ENCODE measurements at regions not wholly inside any gene's neighbourhood (a gene's known extent, or its start where the extent isn't known, plus 50 kb on each side); places are given as distances from the start of the nearest gene placed in this dataset.

DNA sequence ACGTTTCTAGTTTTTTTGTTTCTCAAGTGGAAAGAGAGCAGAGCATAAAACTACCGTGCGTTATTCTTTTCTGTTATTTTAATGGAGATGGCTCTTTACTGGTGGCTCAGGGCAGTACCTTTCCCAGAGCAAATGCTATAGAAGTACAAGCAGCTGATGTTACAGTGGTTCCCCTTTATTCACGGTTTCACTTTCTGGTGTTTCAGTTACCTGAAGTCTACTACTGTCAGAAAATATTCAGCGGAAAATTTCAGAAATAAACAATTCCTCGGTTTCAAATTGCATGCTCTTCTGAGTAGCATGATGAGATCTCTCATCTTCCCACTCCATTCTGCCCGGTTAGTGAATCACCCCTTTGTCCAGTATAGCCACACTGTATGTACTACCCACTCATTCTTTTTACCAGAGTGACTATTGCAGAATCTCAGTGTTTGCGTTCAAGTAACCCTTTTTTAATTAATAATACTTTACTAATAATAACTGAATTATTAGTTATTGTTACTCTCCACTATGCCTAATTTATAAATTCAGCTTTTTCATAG, 597.5 kb upstream of the ROBO2 start:
- H3K36me3 ChIP-seq (ENCODE audit: control insufficient read depth, insufficient read depth, low read length): no peaks in the 10 kb centered on the region
- TF ChIP-seq, protein P1, sequence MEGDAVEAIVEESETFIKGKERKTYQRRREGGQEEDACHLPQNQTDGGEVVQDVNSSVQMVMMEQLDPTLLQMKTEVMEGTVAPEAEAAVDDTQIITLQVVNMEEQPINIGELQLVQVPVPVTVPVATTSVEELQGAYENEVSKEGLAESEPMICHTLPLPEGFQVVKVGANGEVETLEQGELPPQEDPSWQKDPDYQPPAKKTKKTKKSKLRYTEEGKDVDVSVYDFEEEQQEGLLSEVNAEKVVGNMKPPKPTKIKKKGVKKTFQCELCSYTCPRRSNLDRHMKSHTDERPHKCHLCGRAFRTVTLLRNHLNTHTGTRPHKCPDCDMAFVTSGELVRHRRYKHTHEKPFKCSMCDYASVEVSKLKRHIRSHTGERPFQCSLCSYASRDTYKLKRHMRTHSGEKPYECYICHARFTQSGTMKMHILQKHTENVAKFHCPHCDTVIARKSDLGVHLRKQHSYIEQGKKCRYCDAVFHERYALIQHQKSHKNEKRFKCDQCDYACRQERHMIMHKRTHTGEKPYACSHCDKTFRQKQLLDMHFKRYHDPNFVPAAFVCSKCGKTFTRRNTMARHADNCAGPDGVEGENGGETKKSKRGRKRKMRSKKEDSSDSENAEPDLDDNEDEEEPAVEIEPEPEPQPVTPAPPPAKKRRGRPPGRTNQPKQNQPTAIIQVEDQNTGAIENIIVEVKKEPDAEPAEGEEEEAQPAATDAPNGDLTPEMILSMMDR (IDR thresholded peaks at IDR 0.05; ENCODE audit: insufficient read depth, low read length, poor library complexity, severe bottlenecking): no peak
- H3K4me3 ChIP-seq (replicated peaks; ENCODE audit: low read depth, low read length): no peak overlapping the region
- no peak for DNase-seq (ENCODE audit: extremely low read depth, insufficient read length)
- no peaks in the 10 kb centered on the region for H3K27me3 ChIP-seq (replicated peaks; ENCODE audit: control insufficient read depth, insufficient read depth, low read length)

DNA sequence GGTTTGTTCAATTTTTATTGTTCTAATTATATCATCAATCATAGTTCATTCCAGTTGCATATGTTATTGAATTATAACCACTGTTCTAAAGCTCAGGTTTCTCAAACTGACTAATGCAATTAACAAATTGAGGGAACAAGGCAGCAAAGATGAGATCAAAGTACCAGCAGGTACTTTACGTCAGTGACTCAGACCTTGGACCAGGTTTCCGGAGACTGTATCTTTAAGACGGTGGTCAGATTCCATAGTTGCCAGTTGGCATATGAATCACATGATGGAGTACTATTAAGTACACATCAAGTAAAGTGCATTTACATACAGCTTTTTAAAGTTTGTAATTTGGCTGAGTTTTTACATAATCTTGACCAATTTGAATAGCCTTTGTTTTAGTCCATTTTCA, 583.6 kb upstream of the ROBO2 start:
- H3K36me3 ChIP-seq (ENCODE audit: control insufficient read depth, insufficient read depth, low read length): no peaks in the 10 kb centered on the region
- TF ChIP-seq, protein P1 (IDR thresholded peaks at IDR 0.05; ENCODE audit: insufficient read depth, low read length, poor library complexity, severe bottlenecking): no peak
- no peak overlapping the region for H3K4me3 ChIP-seq (replicated peaks; ENCODE audit: low read depth, low read length)
- no peaks in the 10 kb centered on the region for H3K27me3 ChIP-seq (replicated peaks; ENCODE audit: control insufficient read depth, insufficient read depth, low read length)
- DNase-seq (ENCODE audit: extremely low read depth, insufficient read length): no peak

DNA sequence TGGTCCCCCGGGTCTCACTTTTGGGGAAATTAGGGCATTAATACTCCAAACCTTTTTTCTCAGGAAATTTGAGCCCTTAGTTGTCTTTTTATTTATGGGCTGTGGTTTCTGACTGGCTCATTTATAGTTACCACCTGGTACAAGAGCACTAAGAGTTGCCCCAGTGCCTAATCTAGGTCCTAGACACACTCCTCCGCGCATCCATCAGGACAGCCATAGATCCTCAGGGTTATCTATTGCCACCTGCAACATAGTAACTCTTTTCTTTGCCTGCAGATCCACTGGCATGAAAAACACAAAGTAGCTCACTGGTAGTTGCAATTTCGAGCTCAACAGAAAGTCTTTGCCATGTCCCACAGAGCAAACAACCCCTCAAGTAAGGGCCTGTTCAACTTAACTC, 576.4 kb upstream of the ROBO2 start:
- Histone ChIP-seq H3K36me3 (ENCODE audit: control insufficient read depth, insufficient read depth, low read length) (no peaks in the 10 kb centered on the region), H3K27me3 (replicated peaks; ENCODE audit: control insufficient read depth, insufficient read depth, low read length) (no peaks in the 10 kb centered on the region), H3K4me3 (replicated peaks; ENCODE audit: low read depth, low read length) (no peak overlapping the region)
- TF ChIP-seq, protein P1 (IDR thresholded peaks at IDR 0.05; ENCODE audit: insufficient read depth, low read length, poor library complexity, severe bottlenecking): no peak
- DNase-seq (ENCODE audit: extremely low read depth, insufficient read length): no peak

DNA sequence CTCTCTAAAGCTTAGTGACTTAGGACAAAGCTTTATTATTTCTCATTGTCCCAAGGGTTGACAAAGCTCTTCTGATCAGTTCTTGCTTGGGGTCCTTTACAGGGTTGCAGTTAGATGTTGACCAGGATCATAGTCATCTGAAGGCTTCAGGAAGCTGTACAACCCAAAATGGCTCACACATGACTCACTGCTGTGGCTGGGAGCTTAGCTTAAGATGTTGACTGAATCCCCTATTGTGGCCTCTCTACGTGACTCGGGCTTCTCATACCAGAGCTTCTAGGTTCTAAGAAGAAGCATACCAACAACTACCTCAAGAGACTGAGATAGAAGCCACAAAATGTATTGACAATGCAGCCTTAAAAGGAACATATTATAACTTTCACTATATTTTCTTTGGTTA, 569.6 kb upstream of the ROBO2 start:
- Histone ChIP-seq H3K27me3 (replicated peaks; ENCODE audit: control insufficient read depth, insufficient read depth, low read length) (no peaks in the 10 kb centered on the region), H3K36me3 (ENCODE audit: control insufficient read depth, insufficient read depth, low read length) (no peaks in the 10 kb centered on the region), H3K4me3 (replicated peaks; ENCODE audit: low read depth, low read length) (no peak overlapping the region)
- TF ChIP-seq, protein P1 (IDR thresholded peaks at IDR 0.05; ENCODE audit: insufficient read depth, low read length, poor library complexity, severe bottlenecking): no peak
- DNase-seq (ENCODE audit: extremely low read depth, insufficient read length): no peak

DNA sequence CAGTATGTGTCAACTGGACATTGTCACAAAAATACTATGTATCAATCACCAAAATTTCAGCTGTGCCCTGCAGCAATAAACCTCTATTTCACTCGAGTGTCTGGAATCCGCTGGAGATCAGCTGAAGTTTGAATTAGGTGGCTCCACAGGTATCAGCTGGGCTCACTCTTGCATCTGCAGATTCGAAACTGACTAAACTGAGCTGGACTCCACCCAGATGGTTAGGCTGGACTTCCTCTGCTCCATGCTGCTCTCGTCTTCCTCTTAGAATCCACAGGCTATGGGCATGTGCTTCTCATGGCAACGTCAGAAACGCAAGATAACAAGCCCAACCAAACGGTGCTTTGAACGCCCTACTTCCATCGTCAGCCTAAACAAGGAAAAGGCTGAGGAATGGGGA, 565.3 kb upstream of the ROBO2 start:
- Histone ChIP-seq H3K4me3 (replicated peaks; ENCODE audit: low read depth, low read length) (no peak overlapping the region), H3K27me3 (replicated peaks; ENCODE audit: control insufficient read depth, insufficient read depth, low read length) (no peaks in the 10 kb centered on the region), H3K36me3 (ENCODE audit: control insufficient read depth, insufficient read depth, low read length) (no peaks in the 10 kb centered on the region)
- TF ChIP-seq, protein P1 (IDR thresholded peaks at IDR 0.05; ENCODE audit: insufficient read depth, low read length, poor library complexity, severe bottlenecking): no peak
- no peak for DNase-seq (ENCODE audit: extremely low read depth, insufficient read length)

DNA sequence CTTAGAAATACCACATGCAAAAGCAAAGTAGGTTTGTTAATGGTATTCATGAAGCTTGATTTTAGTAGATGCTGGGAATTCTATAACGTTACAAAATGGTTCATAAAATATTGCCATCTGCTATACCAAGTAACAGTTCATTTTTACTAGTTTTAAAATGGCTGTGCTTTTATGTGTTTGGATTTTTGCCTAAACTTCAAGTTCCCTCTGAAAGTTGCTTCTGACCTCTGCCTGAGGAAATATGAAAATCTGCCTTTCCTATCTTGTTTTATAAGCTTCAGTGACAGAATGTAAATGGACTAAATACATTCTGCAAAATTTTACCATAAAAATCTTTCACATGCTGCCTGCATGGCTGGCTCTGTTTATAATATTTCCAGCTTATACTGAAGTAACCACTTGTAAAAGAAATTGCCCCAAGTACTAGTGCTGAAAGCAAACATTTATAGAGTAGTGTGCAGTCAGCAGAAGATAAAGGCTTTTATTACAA, 560.7 kb upstream of the ROBO2 start:
- TF ChIP-seq, protein P1 (IDR thresholded peaks at IDR 0.05; ENCODE audit: insufficient read depth, low read length, poor library complexity, severe bottlenecking): no peak
- no peak overlapping the region for H3K4me3 ChIP-seq (replicated peaks; ENCODE audit: low read depth, low read length)
- H3K36me3 ChIP-seq (ENCODE audit: control insufficient read depth, insufficient read depth, low read length): no peaks in the 10 kb centered on the region
- DNase-seq (ENCODE audit: extremely low read depth, insufficient read length): no peak
- H3K27me3 ChIP-seq (replicated peaks; ENCODE audit: control insufficient read depth, insufficient read depth, low read length): no peaks in the 10 kb centered on the region
